K562 (cell line): ENCODE measurements at regions not wholly inside any gene's neighbourhood (a gene's known extent, or its start where the extent isn't known, plus 50 kb on each side); places are given as distances from the start of the nearest gene placed in this dataset.

Experiments
- ATAC-seq: fragments of 200-7000 bp; cut with Tn5 transposase; 3 replicates; pipeline ENCODE4 v1.9.1; 2020; ENCODE audit warnings: moderate library complexity
- BruUV-seq: library from RNA; stranded (reverse); fragments of 400-500 nt; replicated peaks from 2 replicates; lab custom pipeline; 2021; lab: Mats Ljungman, UMichigan
- CTCF ChIA-PET: fragments of 300-600 bp; formaldehyde crosslinking; extraction: SDS; loops from one replicate; lab custom pipeline; 2021; ENCODE audit warnings: low intra/inter-chr PET ratio; lab: Yijun Ruan, JAX
- POLR2A ChIA-PET: fragments of 300-600, 350-650 bp; sonication (Branson Sonifier 250); formaldehyde crosslinking; extraction: SDS; loops from one replicate; lab custom pipeline; 2021; ENCODE audit warnings: antibody characterized with exemption, inconsistent platforms; lab: Yijun Ruan, JAX
- DNase-seq, 4 experiments: peaks; one replicate each; pipeline versions ENCODE4 v3.0.0 to v3.0.0-alpha.2; 2011 to 2018; ENCODE audit warnings: low spot score in 3 of 4, mixed read lengths in 3 of 4; ENCODE audit errors: extremely low read depth in 1 of 4
- FAIRE-seq: peaks from 2 replicates; lab custom pipeline; 2011; peaks lifted over from hg19 to GRCh38; lab: Jason Lieb, UNC
- H2AFZ ChIP-seq: 2 replicates; pipeline ENCODE4 v1.6.0; 2011; ENCODE audit warnings: low read depth, low read length, control low read depth, inconsistent platforms
- H3K27ac ChIP-seq: fragments of 200-600 bp; 3 replicates; pipeline ENCODE4 v1.8.0; 2011; ENCODE audit warnings: low read depth, mild to moderate bottlenecking, control low read depth, inconsistent platforms, low read length, moderate library complexity, mixed read lengths; ENCODE audit errors: extremely low read depth
- H3K27me3 ChIP-seq, 2 experiments: fragments of 300-600 bp in 1 of 2; 2 replicates in 1 of 2; 3 replicates in 1 of 2; pipeline versions ENCODE4 v1.6.0 to v1.8.0; 2011; ENCODE audit warnings: inconsistent platforms in 2 of 2, low read length in 2 of 2, mild to moderate bottlenecking in 1 of 2, mixed read lengths in 1 of 2, moderate library complexity in 1 of 2; ENCODE audit not compliant: control insufficient read depth in 2 of 2, insufficient read depth in 2 of 2
- H3K36me3 ChIP-seq: fragments of 300-600 bp; 3 replicates; pipeline ENCODE4 v1.8.0; 2011; ENCODE audit warnings: mild to moderate bottlenecking, low read length, inconsistent platforms; ENCODE audit not compliant: control insufficient read depth, insufficient read depth
- H3K4me1 ChIP-seq, 2 experiments: fragments of 200-600 bp in 1 of 2; replicated peaks in 1 of 2; 2 replicates in 1 of 2; 3 replicates in 1 of 2; pipeline versions ENCODE4 v1.5.1 to v1.8.0; 2011; ENCODE audit warnings: inconsistent platforms in 2 of 2, low read length in 2 of 2, mild to moderate bottlenecking in 1 of 2, mixed read lengths in 1 of 2, moderate library complexity in 1 of 2; ENCODE audit not compliant: control insufficient read depth in 2 of 2, insufficient read depth in 2 of 2
- H3K4me2 ChIP-seq: 2 replicates; pipeline ENCODE4 v1.6.1; 2011; ENCODE audit warnings: low read length, control low read depth, inconsistent platforms, mixed read lengths; ENCODE audit not compliant: insufficient read depth
- H3K4me3 ChIP-seq: fragments of 200-600 bp; sonication (generic), shearing (Covaris generic); 2 replicates; pipeline ENCODE4 v1.5.1; 2016; ENCODE audit warnings: control low read depth, inconsistent platforms
- H3K79me2 ChIP-seq: fragments of 200-600 bp; 3 replicates; pipeline ENCODE4 v1.8.0; 2011; ENCODE audit warnings: low read length, inconsistent platforms; ENCODE audit not compliant: control insufficient read depth, insufficient read depth
- H3K9ac ChIP-seq, 2 experiments: 2 replicates each; pipeline versions ENCODE4 v1.6.0 to v1.6.1; 2011; ENCODE audit warnings: low read depth in 2 of 2, low read length in 2 of 2, control low read depth in 1 of 2, inconsistent platforms in 1 of 2, mild to moderate bottlenecking in 1 of 2, mixed read lengths in 1 of 2; ENCODE audit not compliant: insufficient read depth in 1 of 2
- H3K9me1 ChIP-seq: one replicate; pipeline ENCODE4 v1.6.0; 2011; ENCODE audit warnings: inconsistent platforms, mild to moderate bottlenecking, low read length, moderate library complexity; ENCODE audit not compliant: control insufficient read depth, insufficient read depth
- H3K9me3 ChIP-seq: replicated peaks from 2 replicates; pipeline ENCODE4 v1.5.1; 2011; ENCODE audit warnings: low read depth, low read length, inconsistent platforms; ENCODE audit not compliant: control insufficient read depth, insufficient read depth
- H4K20me1 ChIP-seq: replicated peaks from 2 replicates; pipeline ENCODE4 v1.6.1; 2011; ENCODE audit warnings: low read length, inconsistent platforms, mixed read lengths; ENCODE audit not compliant: control insufficient read depth, insufficient read depth
- ARID3B ChIP-seq: fragments of 250-450 bp; sonication (Bioruptor Pico); IDR thresholded peaks from 2 replicates; pipeline ENCODE4 v1.4.0; 2020; ENCODE audit warnings: borderline replicate concordance
- CBFB ChIP-seq: sonication (generic); formaldehyde crosslinking; IDR thresholded peaks from 2 replicates; pipeline ENCODE4 v1.4.0; 2020; ENCODE audit warnings: mild to moderate bottlenecking, missing genetic modification reagents
- ETV6 ChIP-seq, 3 experiments: fragments of 150-350 bp in 1 of 3; sonication (generic) in 1 of 3; formaldehyde crosslinking in 1 of 3; IDR thresholded peaks; 2 replicates each; pipeline versions ENCODE4 v1.6.1 to v1.8.0; 2014 to 2022; ENCODE audit warnings: borderline replicate concordance in 2 of 3, low read depth in 2 of 3, antibody characterized with exemption in 1 of 3, low read length in 1 of 3, mild to moderate bottlenecking in 1 of 3, missing genetic modification reagents in 1 of 3
- HDAC3 ChIP-seq: fragments of 450-650 bp; IDR thresholded peaks from 2 replicates; pipeline ENCODE4 v1.6.1; 2018; ENCODE audit warnings: borderline replicate concordance, mild to moderate bottlenecking, moderate library complexity; ENCODE audit not compliant: partially characterized antibody
- HNRNPH1 ChIP-seq: fragments of 200-400 bp; formaldehyde crosslinking; optimal IDR thresholded peaks from 2 replicates; pipeline ENCODE3; 2017; ENCODE audit warnings: low read depth, mild to moderate bottlenecking, low read length, moderate library complexity
- SRSF9 ChIP-seq: fragments of 200-400 bp; formaldehyde crosslinking; IDR thresholded peaks from 2 replicates; pipeline ENCODE4 v1.6.1; 2017; ENCODE audit warnings: low read depth, low read length, borderline replicate concordance
- ZBTB34 ChIP-seq: fragments of 250-450 bp; sonication (Bioruptor Pico); IDR thresholded peaks from 2 replicates; pipeline ENCODE4 v1.8.0; 2021; ENCODE audit warnings: mild to moderate bottlenecking, moderate library complexity
- ZNF124 ChIP-seq: sonication (generic); formaldehyde crosslinking; IDR thresholded peaks from 2 replicates; pipeline ENCODE4 v1.8.1; 2022; ENCODE audit warnings: missing genetic modification reagents
- WGBS: fragments of 100-300 bp; shearing (Covaris generic); methylation state at CpG from one replicate; pipeline ENCODE4 v1.1.6; 2016; ENCODE audit warnings: low coverage, mixed read lengths; ENCODE audit not compliant: insufficient coverage; ENCODE audit errors: missing lambda C conversion rate; 5-methylcytosine and 5-hydroxymethylcytosine counted together
- in situ Hi-C: fragments of 300-500 bp; cut with MboI; formaldehyde crosslinking; loops from 4 replicates; pipeline ENCODE4 v1.15.0; 2018; ENCODE audit warnings: inconsistent platforms, mixed read lengths
- intact Hi-C: fragments of 100-400 bp; cut with micrococcal nuclease; formaldehyde crosslinking; loops from 2 replicates; pipeline ENCODE4 v1.14.2; 2022
- TF ChIP-seq, protein P1 (sequence below): fragments of 250-450 bp; sonication (Bioruptor Pico); IDR thresholded peaks from 2 replicates; pipeline ENCODE4 v1.5.0; 2021; ENCODE audit warnings: mild to moderate bottlenecking, borderline replicate concordance
- TF ChIP-seq, protein P2 (sequence below): fragments of 250-450 bp; sonication (Bioruptor Pico); IDR thresholded peaks from 2 replicates; pipeline ENCODE4 v1.8.0; 2022; ENCODE audit warnings: moderate library complexity, mild to moderate bottlenecking, inconsistent platforms
- TF ChIP-seq, protein P3 (sequence below): sonication (generic); formaldehyde crosslinking; IDR thresholded peaks from 2 replicates; pipeline ENCODE4 v1.8.1; 2022; ENCODE audit warnings: missing genetic modification reagents

- DNase-seq, result no peak
- Histone ChIP-seq H3K27ac (no peak overlapping the region), H3K27me3 (peaks cover 12 to 39% of the 10 kb centered on the region in 2 experiments; a peak in 4 of 5 replicates), H3K79me2 (no peaks in the 10 kb centered on the region), H3K9ac (no peak overlapping the region), H3K9me1 (no peaks in the 10 kb centered on the region), H3K4me2 (no peak overlapping the region), H2AFZ (no peak overlapping the region)
- CTCF ChIA-PET, result no interaction called here
- no peak for FAIRE-seq
- no peak for TF ChIP-seq HNRNPH1
- TF ChIP-seq, protein P1, sequence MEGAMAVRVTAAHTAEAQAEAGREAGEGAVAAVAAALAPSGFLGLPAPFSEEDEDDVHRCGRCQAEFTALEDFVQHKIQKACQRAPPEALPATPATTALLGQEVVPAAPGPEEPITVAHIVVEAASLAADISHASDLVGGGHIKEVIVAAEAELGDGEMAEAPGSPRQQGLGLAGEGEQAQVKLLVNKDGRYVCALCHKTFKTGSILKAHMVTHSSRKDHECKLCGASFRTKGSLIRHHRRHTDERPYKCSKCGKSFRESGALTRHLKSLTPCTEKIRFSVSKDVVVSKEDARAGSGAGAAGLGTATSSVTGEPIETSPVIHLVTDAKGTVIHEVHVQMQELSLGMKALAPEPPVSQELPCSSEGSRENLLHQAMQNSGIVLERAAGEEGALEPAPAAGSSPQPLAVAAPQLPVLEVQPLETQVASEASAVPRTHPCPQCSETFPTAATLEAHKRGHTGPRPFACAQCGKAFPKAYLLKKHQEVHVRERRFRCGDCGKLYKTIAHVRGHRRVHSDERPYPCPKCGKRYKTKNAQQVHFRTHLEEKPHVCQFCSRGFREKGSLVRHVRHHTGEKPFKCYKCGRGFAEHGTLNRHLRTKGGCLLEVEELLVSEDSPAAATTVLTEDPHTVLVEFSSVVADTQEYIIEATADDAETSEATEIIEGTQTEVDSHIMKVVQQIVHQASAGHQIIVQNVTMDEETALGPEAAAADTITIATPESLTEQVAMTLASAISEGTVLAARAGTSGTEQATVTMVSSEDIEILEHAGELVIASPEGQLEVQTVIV (CRISPR knock-in tag), result no peak
- no peak for TF ChIP-seq ARID3B (CRISPR knock-in tag)
- TF ChIP-seq HDAC3, result no peak
- TF ChIP-seq, protein P2, sequence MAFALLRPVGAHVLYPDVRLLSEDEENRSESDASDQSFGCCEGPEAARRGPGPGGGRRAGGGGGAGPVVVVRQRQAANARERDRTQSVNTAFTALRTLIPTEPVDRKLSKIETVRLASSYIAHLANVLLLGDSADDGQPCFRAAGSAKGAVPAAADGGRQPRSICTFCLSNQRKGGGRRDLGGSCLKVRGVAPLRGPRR (CRISPR knock-in tag), result no peak
- no peak for TF ChIP-seq ZBTB34 (CRISPR knock-in tag)
- no peak for TF ChIP-seq ETV6 (IDR thresholded peaks at IDR 0.05; ENCODE audit: borderline replicate concordance in 1 of 2, low read depth in 2 of 2, low read length in 1 of 2)
- TF ChIP-seq ETV6 (CRISPR knock-in tag; IDR thresholded peaks at IDR 0.05; ENCODE audit: borderline replicate concordance), result no peak
- TF ChIP-seq, protein P3, sequence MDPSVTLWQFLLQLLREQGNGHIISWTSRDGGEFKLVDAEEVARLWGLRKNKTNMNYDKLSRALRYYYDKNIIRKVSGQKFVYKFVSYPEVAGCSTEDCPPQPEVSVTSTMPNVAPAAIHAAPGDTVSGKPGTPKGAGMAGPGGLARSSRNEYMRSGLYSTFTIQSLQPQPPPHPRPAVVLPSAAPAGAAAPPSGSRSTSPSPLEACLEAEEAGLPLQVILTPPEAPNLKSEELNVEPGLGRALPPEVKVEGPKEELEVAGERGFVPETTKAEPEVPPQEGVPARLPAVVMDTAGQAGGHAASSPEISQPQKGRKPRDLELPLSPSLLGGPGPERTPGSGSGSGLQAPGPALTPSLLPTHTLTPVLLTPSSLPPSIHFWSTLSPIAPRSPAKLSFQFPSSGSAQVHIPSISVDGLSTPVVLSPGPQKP (CRISPR knock-in tag), result no peak
- TF ChIP-seq CBFB (CRISPR knock-in tag), result no peak
- no peak for TF ChIP-seq SRSF9
- TF ChIP-seq ZNF124 (CRISPR knock-in tag), result no peak
- TF ChIP-seq, all 486 proteins: peak for 0
- BruUV-seq, result no TSS peak
- H3K4me3 ChIP-seq, result no peak overlapping the region
- no peaks in the 10 kb centered on the region for H3K9me3 ChIP-seq
- in situ Hi-C loops, result no loop called here
- intact Hi-C loops, result no loop called here
- H3K4me1 ChIP-seq, result no peaks in the 10 kb centered on the region
- ATAC-seq, result no peak
- H4K20me1 ChIP-seq, result no peaks in the 10 kb centered on the region
- no peaks in the 10 kb centered on the region for H3K36me3 ChIP-seq
- 0% methylated on average over 3 of the region's 3 CpGs for WGBS
- POLR2A ChIA-PET, result no interaction called here
Measured at GRCh38 chr10:44176311-44176710, 208.6 kb downstream of the CXCL12 start.
